PC-9 (cell line): ENCODE measurements at regions not wholly inside any gene's neighbourhood (a gene's known extent, or its start where the extent isn't known, plus 50 kb on each side); places are given as distances from the start of the nearest gene placed in this dataset.

Experiments used
- BruUV-seq: library from RNA; stranded (reverse); fragments of 400-500 nt; replicated peaks from 2 replicates; lab custom pipeline; 2021; lab: Mats Ljungman, UMichigan
- CTCF ChIA-PET: fragments of 300-600 bp; sonication (Branson Sonifier 250); formaldehyde crosslinking; loops from one replicate; lab custom pipeline; 2022; ENCODE audit warnings: antibody characterized with exemption; lab: Charles Lee
- POLR2A ChIA-PET: fragments of 300-600 bp; sonication (Branson Sonifier 250); formaldehyde crosslinking; loops from one replicate; lab custom pipeline; 2022; ENCODE audit warnings: antibody characterized with exemption; ENCODE audit not compliant: unreplicated experiment; lab: Charles Lee
- DNase-seq, 2 experiments: peaks; one replicate each; pipeline versions ENCODE4 v3.0.0 to v3.0.0-alpha.2; 2015 to 2022; ENCODE audit warnings: mixed read lengths in 1 of 2
- H2AFZ ChIP-seq: fragments of 200-600 bp; sonication (generic); 2 replicates; pipeline ENCODE4 v1.8.1; 2017; ENCODE audit warnings: antibody characterized with exemption
- H3F3A ChIP-seq: fragments of 200-600 bp; sonication (generic); 2 replicates; pipeline ENCODE4 v1.8.1; 2017; ENCODE audit warnings: antibody characterized with exemption, mild to moderate bottlenecking, low read depth; ENCODE audit not compliant: insufficient read depth
- H3K27ac ChIP-seq: fragments of 200-600 bp; sonication (generic); 2 replicates; pipeline ENCODE4 v1.6.1; 2016; ENCODE audit warnings: mixed run types
- H3K27me3 ChIP-seq: fragments of 200-600 bp; sonication (generic); 2 replicates; pipeline ENCODE4 v1.6.1; 2016; ENCODE audit warnings: low read depth, mixed run types; ENCODE audit not compliant: insufficient read depth
- H3K36me3 ChIP-seq: fragments of 200-600 bp; sonication (generic); 2 replicates; pipeline ENCODE4 v1.6.1; 2016; ENCODE audit warnings: low read depth, mixed run types
- H3K4me1 ChIP-seq: fragments of 200-600 bp; sonication (generic); replicated peaks from 2 replicates; pipeline ENCODE4 v1.6.1; 2016; ENCODE audit warnings: mixed run types; ENCODE audit not compliant: insufficient read depth
- H3K4me2 ChIP-seq: fragments of 200-600 bp; sonication (generic); 2 replicates; pipeline ENCODE4 v1.6.1; 2017; ENCODE audit warnings: mixed run types
- H3K4me3 ChIP-seq: fragments of 200-600 bp; sonication (generic); 2 replicates; pipeline ENCODE4 v1.6.1; 2016; ENCODE audit warnings: mixed run types
- H3K79me2 ChIP-seq: fragments of 200-600 bp; sonication (generic); 2 replicates; pipeline ENCODE4 v1.6.1; 2017; ENCODE audit warnings: low read depth, mixed run types
- H3K9me2 ChIP-seq: fragments of 200-600 bp; sonication (generic); 2 replicates; pipeline ENCODE4 v1.8.1; 2017; ENCODE audit warnings: mild to moderate bottlenecking; ENCODE audit not compliant: insufficient read depth
- H3K9me3 ChIP-seq: fragments of 200-600 bp; sonication (generic); 2 replicates; pipeline ENCODE4 v1.8.1; 2016; ENCODE audit warnings: low read depth; ENCODE audit not compliant: insufficient read depth
- H4K20me1 ChIP-seq: fragments of 200-600 bp; sonication (generic); 2 replicates; pipeline ENCODE4 v1.8.1; 2017; ENCODE audit not compliant: insufficient read depth
- EZH2 ChIP-seq: fragments of 200-600 bp; sonication (generic); IDR thresholded peaks from 2 replicates; pipeline ENCODE4 v1.8.0; 2017; ENCODE audit warnings: antibody characterized with exemption, low read depth
- intact Hi-C: fragments of 100-400 bp; cut with micrococcal nuclease; formaldehyde crosslinking; loops from one replicate; pipeline ENCODE4 v1.10.0; 2022; ENCODE audit not compliant: unreplicated experiment
- TF ChIP-seq, protein P1 (sequence below): fragments of 200-600 bp; sonication (generic); conservative IDR thresholded peaks from 2 replicates; pipeline ENCODE4 v1.6.1; 2017; ENCODE audit warnings: mixed run types, antibody characterized with exemption, mild to moderate bottlenecking, moderate library complexity

- Histone ChIP-seq H3K9me3 (no peaks in the 10 kb centered on the region), H3F3A (no peaks in the 10 kb centered on the region), H3K9me2 (no peaks in the 10 kb centered on the region), H3K4me2 (no peak overlapping the region), H3K27ac (no peak overlapping the region), H3K4me1 (no peaks in the 10 kb centered on the region), H3K36me3 (no peaks in the 10 kb centered on the region), H3K27me3 (no peaks in the 10 kb centered on the region), H2AFZ (no peak overlapping the region), H3K4me3 (no peak overlapping the region), H4K20me1 (no peaks in the 10 kb centered on the region), H3K79me2 (no peaks in the 10 kb centered on the region)
- POLR2A ChIA-PET, result interaction anchor here (0.7 kb wide), 2 partner anchors 9 to 15 kb away, joined by 3 to 5 read pairs; no protein-coding TSS in a partner anchor
- BruUV-seq, result no TSS peak
- TF ChIP-seq, protein P1, sequence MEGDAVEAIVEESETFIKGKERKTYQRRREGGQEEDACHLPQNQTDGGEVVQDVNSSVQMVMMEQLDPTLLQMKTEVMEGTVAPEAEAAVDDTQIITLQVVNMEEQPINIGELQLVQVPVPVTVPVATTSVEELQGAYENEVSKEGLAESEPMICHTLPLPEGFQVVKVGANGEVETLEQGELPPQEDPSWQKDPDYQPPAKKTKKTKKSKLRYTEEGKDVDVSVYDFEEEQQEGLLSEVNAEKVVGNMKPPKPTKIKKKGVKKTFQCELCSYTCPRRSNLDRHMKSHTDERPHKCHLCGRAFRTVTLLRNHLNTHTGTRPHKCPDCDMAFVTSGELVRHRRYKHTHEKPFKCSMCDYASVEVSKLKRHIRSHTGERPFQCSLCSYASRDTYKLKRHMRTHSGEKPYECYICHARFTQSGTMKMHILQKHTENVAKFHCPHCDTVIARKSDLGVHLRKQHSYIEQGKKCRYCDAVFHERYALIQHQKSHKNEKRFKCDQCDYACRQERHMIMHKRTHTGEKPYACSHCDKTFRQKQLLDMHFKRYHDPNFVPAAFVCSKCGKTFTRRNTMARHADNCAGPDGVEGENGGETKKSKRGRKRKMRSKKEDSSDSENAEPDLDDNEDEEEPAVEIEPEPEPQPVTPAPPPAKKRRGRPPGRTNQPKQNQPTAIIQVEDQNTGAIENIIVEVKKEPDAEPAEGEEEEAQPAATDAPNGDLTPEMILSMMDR, result no peak
- no peak for TF ChIP-seq EZH2
- CTCF ChIA-PET, result no interaction called here
- no peak for DNase-seq
- intact Hi-C loops, result no loop called here
Measured at GRCh38 chr9:71632776-71633175, 135.5 kb downstream of the CEMIP2 start.

DNA sequence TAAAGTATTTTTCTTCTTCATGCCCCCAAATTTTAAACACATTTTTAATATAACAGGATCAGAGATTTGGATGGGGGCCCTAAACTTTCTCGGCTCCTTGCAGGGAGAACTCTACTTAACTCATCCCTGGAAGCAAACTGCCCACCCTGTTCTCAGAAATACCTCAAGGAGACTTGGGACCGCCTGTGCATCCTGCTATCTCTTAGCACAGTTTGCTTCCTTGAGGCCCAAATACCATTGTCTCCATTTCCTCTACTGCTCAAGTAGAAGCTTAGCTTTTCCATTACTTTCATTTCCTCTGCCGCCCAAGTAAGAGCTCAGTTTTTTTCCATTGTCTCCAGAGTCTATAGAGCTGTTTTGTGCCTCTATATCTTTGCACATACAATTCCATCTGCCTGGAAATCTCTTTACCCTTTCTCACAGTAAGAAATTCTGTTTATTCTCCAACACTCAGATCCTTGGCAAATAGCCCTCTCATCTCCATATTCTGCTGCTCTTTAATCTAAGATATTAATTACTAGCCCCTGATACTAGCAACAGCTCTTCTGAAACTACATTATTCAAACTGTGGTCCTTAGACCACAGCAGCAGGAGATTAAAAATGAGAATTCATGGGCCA, 137.8 kb downstream of the CEMIP2 start:
- Histone ChIP-seq H3K79me2 (no peaks in the 10 kb centered on the region), H3K36me3 (no peaks in the 10 kb centered on the region), H3K9me3 (no peaks in the 10 kb centered on the region), H3K27me3 (no peaks in the 10 kb centered on the region), H2AFZ (no peak overlapping the region), H3K9me2 (no peaks in the 10 kb centered on the region), H3F3A (no peaks in the 10 kb centered on the region), H3K4me3 (no peak overlapping the region), H4K20me1 (no peaks in the 10 kb centered on the region), H3K27ac (no peak overlapping the region), H3K4me1 (peaks cover 7% of the 10 kb centered on the region; the same call in 1 of the 2 replicates), H3K4me2 (no peak overlapping the region)
- DNase-seq, result no peak
- intact Hi-C loops, result no loop called here
- TF ChIP-seq, protein P1, result no peak
- no peak for TF ChIP-seq EZH2
- ChIA-PET CTCF (no interaction called here), POLR2A (no interaction called here)
- BruUV-seq, result no TSS peak

DNA sequence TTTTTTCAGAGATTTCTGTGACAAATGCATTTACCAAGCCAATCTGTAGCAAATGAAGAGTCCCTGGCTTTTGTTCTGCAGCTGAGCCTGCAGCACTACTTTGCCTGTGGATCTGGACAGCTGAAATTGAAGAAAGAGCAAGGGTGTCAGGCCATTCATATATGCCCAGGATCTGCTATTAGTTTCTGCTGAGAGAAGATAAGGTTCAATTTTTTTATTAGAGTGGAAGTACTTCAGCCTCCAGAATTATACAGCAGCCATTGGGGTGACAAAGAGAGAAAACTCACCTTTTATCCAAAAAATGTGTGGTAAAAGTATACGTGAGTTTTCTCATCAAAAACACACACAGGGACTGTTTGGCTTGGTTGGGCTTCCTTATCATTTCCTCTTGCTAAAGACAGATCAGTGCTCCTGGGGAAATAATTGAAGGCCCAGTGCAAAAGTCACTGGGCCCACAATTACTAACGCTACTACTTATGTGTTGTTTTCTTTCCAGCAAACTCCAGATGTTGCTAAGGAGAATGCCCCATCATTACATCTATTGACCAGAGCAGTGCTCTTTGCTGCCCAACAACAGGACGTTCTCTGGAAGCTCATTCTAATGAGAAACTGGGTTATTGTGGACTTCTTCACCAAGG, 138.6 kb downstream of the CEMIP2 start:
- peaks cover 7% of the 10 kb centered on the region; the same call in 1 of the 2 replicates for H3K4me1 ChIP-seq
- no peaks in the 10 kb centered on the region for H3K9me3 ChIP-seq
- no TSS peak for BruUV-seq
- no peaks in the 10 kb centered on the region for H4K20me1 ChIP-seq
- no peak overlapping the region for H3K4me2 ChIP-seq
- no peaks in the 10 kb centered on the region for H3K79me2 ChIP-seq
- no peak overlapping the region for H3K27ac ChIP-seq
- intact Hi-C loops, result loop anchor here (5.0 kb wide), 1 partner anchor 33 kb away; no protein-coding TSS in a partner anchor
- no peaks in the 10 kb centered on the region for H3F3A ChIP-seq
- H3K9me2 ChIP-seq, result no peaks in the 10 kb centered on the region
- no peaks in the 10 kb centered on the region for H3K27me3 ChIP-seq
- TF ChIP-seq, protein P1, result no peak
- TF ChIP-seq EZH2, result no peak
- no peaks in the 10 kb centered on the region for H3K36me3 ChIP-seq
- ChIA-PET POLR2A (no interaction called here), CTCF (interaction anchor here (0.6 kb wide), 1 partner anchor 142 kb away, joined by 3 read pairs; no protein-coding TSS in a partner anchor)
- no peak for DNase-seq
- H3K4me3 ChIP-seq, result no peak overlapping the region
- H2AFZ ChIP-seq, result no peak overlapping the region
